ENCODE measurements at regions not wholly inside any gene's neighbourhood (a gene's known extent, or its start where the extent isn't known, plus 50 kb on each side); places are given as distances from the start of the nearest gene placed in this dataset.
"Not testable (repeated sequence)": the region's sequence is repeated elsewhere in the genome, so short reads cannot be mapped to it uniquely, and the experiment has no call there.

GRCh38 chr1:805310-805709 is 118.4 kb upstream of the SAMD11 start:
- H3K4me1 Mint-ChIP-seq; ATAC-seq; CTCF ChIA-PET; H3K4me3 Mint-ChIP-seq; DNase-seq; H3K36me3 Mint-ChIP-seq; H3K27me3 Mint-ChIP-seq; H3K9me3 Mint-ChIP-seq (ENCODE audit: low read depth); H3K27ac Mint-ChIP-seq: not testable (repeated sequence)

GRCh38 chr1:807066-807465 is 116.7 kb upstream of the SAMD11 start:
- H3K4me3 Mint-ChIP-seq; H3K4me1 Mint-ChIP-seq; H3K36me3 Mint-ChIP-seq; H3K27ac Mint-ChIP-seq; CTCF ChIA-PET; DNase-seq; H3K27me3 Mint-ChIP-seq; H3K9me3 Mint-ChIP-seq (ENCODE audit: low read depth): not testable (repeated sequence)
- peak; percentile 33 for ATAC-seq

GRCh38 chr1:807699-808390 is 115.9 kb upstream of the SAMD11 start:
- H3K9me3 Mint-ChIP-seq (ENCODE audit: low read depth); H3K36me3 Mint-ChIP-seq; H3K27ac Mint-ChIP-seq; H3K4me3 Mint-ChIP-seq; H3K4me1 Mint-ChIP-seq; CTCF ChIA-PET; H3K27me3 Mint-ChIP-seq; DNase-seq: not testable (repeated sequence)
- ATAC-seq: peak; percentile 23

GRCh38 chr1:810949-811348 is 112.8 kb upstream of the SAMD11 start:
- H3K4me1 Mint-ChIP-seq; H3K27ac Mint-ChIP-seq; H3K36me3 Mint-ChIP-seq; H3K27me3 Mint-ChIP-seq; DNase-seq; H3K9me3 Mint-ChIP-seq (ENCODE audit: low read depth); H3K4me3 Mint-ChIP-seq; CTCF ChIA-PET; ATAC-seq: not testable (repeated sequence)

- peaks cover 13% of the 10 kb centered on the region for H3K4me1 Mint-ChIP-seq
- H3K27ac Mint-ChIP-seq; H3K36me3 Mint-ChIP-seq; H3K27me3 Mint-ChIP-seq; CTCF ChIA-PET; H3K4me3 Mint-ChIP-seq; DNase-seq; H3K9me3 Mint-ChIP-seq (ENCODE audit: low read depth); ATAC-seq: not testable (repeated sequence)
These were observed 111.1 kb upstream of the SAMD11 start for GRCh38 chr1:812535-813127.

GRCh38 chr1:814543-814942 is 109.2 kb upstream of the SAMD11 start:
- H3K36me3 Mint-ChIP-seq; H3K9me3 Mint-ChIP-seq (ENCODE audit: low read depth); H3K4me1 Mint-ChIP-seq; H3K4me3 Mint-ChIP-seq; H3K27ac Mint-ChIP-seq; H3K27me3 Mint-ChIP-seq; DNase-seq; ATAC-seq; CTCF ChIA-PET: not testable (repeated sequence)

GRCh38 chr1:815147-815922 is 108.4 kb upstream of the SAMD11 start:
- DNase-seq; H3K27ac Mint-ChIP-seq; H3K27me3 Mint-ChIP-seq; H3K4me3 Mint-ChIP-seq; H3K4me1 Mint-ChIP-seq; ATAC-seq; CTCF ChIA-PET; H3K9me3 Mint-ChIP-seq (ENCODE audit: low read depth); H3K36me3 Mint-ChIP-seq: not testable (repeated sequence)

- H3K36me3 Mint-ChIP-seq; CTCF ChIA-PET; DNase-seq; H3K9me3 Mint-ChIP-seq (ENCODE audit: low read depth); H3K4me3 Mint-ChIP-seq; H3K27me3 Mint-ChIP-seq; H3K4me1 Mint-ChIP-seq: not testable (repeated sequence)
- ATAC-seq: peak; percentile 79
- peak overlapping the region; percentile 17 for H3K27ac Mint-ChIP-seq
These were observed 106.6 kb upstream of the SAMD11 start for GRCh38 chr1:817071-817599.

GRCh38 chr1:817658-818617 is 105.8 kb upstream of the SAMD11 start:
- H3K4me1 Mint-ChIP-seq; H3K9me3 Mint-ChIP-seq (ENCODE audit: low read depth); H3K27me3 Mint-ChIP-seq; H3K36me3 Mint-ChIP-seq; CTCF ChIA-PET; H3K4me3 Mint-ChIP-seq; H3K27ac Mint-ChIP-seq; DNase-seq: not testable (repeated sequence)
- peak; percentile 33 for ATAC-seq

- CTCF ChIA-PET: no interaction called here
- no peaks in the 10 kb centered on the region for H3K27me3 Mint-ChIP-seq
- H3K4me3 Mint-ChIP-seq: no peak overlapping the region
- ATAC-seq (no peak), DNase-seq (no peak)
- H3K36me3 Mint-ChIP-seq: peaks cover 4% of the 10 kb centered on the region
- peaks cover 4% of the 10 kb centered on the region for H3K4me1 Mint-ChIP-seq
- H3K9me3 Mint-ChIP-seq (ENCODE audit: low read depth): no peaks in the 10 kb centered on the region
- H3K27ac Mint-ChIP-seq: no peak overlapping the region
These were observed 105.0 kb upstream of the SAMD11 start for GRCh38 chr1:818618-819291.

- H3K4me3 Mint-ChIP-seq: no peak overlapping the region
- peaks cover 4% of the 10 kb centered on the region for H3K36me3 Mint-ChIP-seq
- peaks cover 13% of the 10 kb centered on the region for H3K4me1 Mint-ChIP-seq
- H3K9me3 Mint-ChIP-seq (ENCODE audit: low read depth): no peaks in the 10 kb centered on the region
- CTCF ChIA-PET: no interaction called here
- ATAC-seq (no peak), DNase-seq (no peak)
- H3K27me3 Mint-ChIP-seq: no peaks in the 10 kb centered on the region
- H3K27ac Mint-ChIP-seq: no peak overlapping the region
These were observed 102.8 kb upstream of the SAMD11 start for GRCh38 chr1:820962-821361.

GRCh38 chr1:826808-827207 is 96.9 kb upstream of the SAMD11 start:
- CTCF ChIA-PET; ATAC-seq; H3K27me3 Mint-ChIP-seq; DNase-seq; H3K9me3 Mint-ChIP-seq (ENCODE audit: low read depth); H3K36me3 Mint-ChIP-seq: not testable (repeated sequence)
- Mint-ChIP-seq H3K4me1 (peaks cover 22% of the 10 kb centered on the region), H3K27ac (peak overlapping the region; percentile 92), H3K4me3 (peak overlapping the region; percentile 93)

All from activated CD8-positive, alpha-beta memory T cell treated with anti-CD3 and anti-CD28 coated beads, Interleukin-2, amount 10 ng/mL, durations not matched to agents 7 days and 5 days (primary cell).